ENCODE measurements at regions not wholly inside any gene's neighbourhood (a gene's known extent, or its start where the extent isn't known, plus 50 kb on each side); places are given as distances from the start of the nearest gene placed in this dataset.

- ChIA-PET CTCF (no interaction called here), POLR2A (no interaction called here)
- no peak for TF ChIP-seq CTCF (IDR thresholded peaks at IDR 0.05; ENCODE audit: insufficient read depth, low read length, missing control alignments)
- no peak for DNase-seq (ENCODE audit: low read depth, low spot score)
- H3K4me3 ChIP-seq (ENCODE audit: low read depth, low read length), result no peak overlapping the region
Observed at GRCh38 chr18:5779922-5780321, 115.4 kb downstream of the TMEM200C start.

GRCh38 chr18:5772306-5773105 lies 122.8 kb downstream of the TMEM200C start:
- no peak for TF ChIP-seq CTCF (IDR thresholded peaks at IDR 0.05; ENCODE audit: insufficient read depth, low read length, missing control alignments)
- H3K4me3 ChIP-seq (ENCODE audit: low read depth, low read length), result no peak overlapping the region
- ChIA-PET POLR2A (interaction anchor here (0.6 kb wide), 1 partner anchor 419 kb away, joined by 3 read pairs; no protein-coding TSS in a partner anchor), CTCF (no interaction called here)
- DNase-seq (ENCODE audit: low read depth, low spot score), result no peak

GRCh38 chr18:5771343-5771742 lies 124.0 kb downstream of the TMEM200C start:
- no peak overlapping the region for H3K4me3 ChIP-seq (ENCODE audit: low read depth, low read length)
- CTCF ChIA-PET, result no interaction called here
- no peak for DNase-seq (ENCODE audit: low read depth, low spot score)
- POLR2A ChIA-PET, result no interaction called here
- TF ChIP-seq CTCF (IDR thresholded peaks at IDR 0.05; ENCODE audit: insufficient read depth, low read length, missing control alignments), result no peak

- ChIA-PET POLR2A (no interaction called here), CTCF (no interaction called here)
- no peak for DNase-seq (ENCODE audit: low read depth, low spot score)
- H3K4me3 ChIP-seq (ENCODE audit: low read depth, low read length), result no peak overlapping the region
- no peak for TF ChIP-seq CTCF (IDR thresholded peaks at IDR 0.05; ENCODE audit: insufficient read depth, low read length, missing control alignments)
Observed at GRCh38 chr18:5770176-5770575, 125.1 kb downstream of the TMEM200C start.

GRCh38 chr18:5768454-5768853 lies 126.9 kb downstream of the TMEM200C start:
- POLR2A ChIA-PET, result no interaction called here
- CTCF ChIA-PET, result no interaction called here

GRCh38 chr18:5759194-5759593 lies 136.1 kb downstream of the TMEM200C start:
- ChIA-PET CTCF (no interaction called here), POLR2A (no interaction called here)
- no peak for DNase-seq (ENCODE audit: low read depth, low spot score)
- no peak for TF ChIP-seq CTCF (IDR thresholded peaks at IDR 0.05; ENCODE audit: insufficient read depth, low read length, missing control alignments)
- no peak overlapping the region for H3K4me3 ChIP-seq (ENCODE audit: low read depth, low read length)

More at GRCh38 chr18:5768454-5768853, 126.9 kb downstream of the TMEM200C start:
- no peak for DNase-seq (ENCODE audit: low read depth, low spot score)
- no peak for TF ChIP-seq CTCF (IDR thresholded peaks at IDR 0.05; ENCODE audit: insufficient read depth, low read length, missing control alignments)
- H3K4me3 ChIP-seq (ENCODE audit: low read depth, low read length), result no peak overlapping the region
